ENCODE measurements at regions not wholly inside any gene's neighbourhood (a gene's known extent, or its start where the extent isn't known, plus 50 kb on each side); places are given as distances from the start of the nearest gene placed in this dataset.
A peak's percentile ranks its signal among the peaks of the same experiment; 100 is the strongest.

GRCh38 chr7:22920672-22921071 is 93.3 kb downstream of the HYCC1 start:
- no peaks in the 10 kb centered on the region for H3K9me2 ChIP-seq (ENCODE audit: insufficient read depth)
- peak; percentile 47 for DNase-seq
- H3K4me1 ChIP-seq (ENCODE audit: insufficient read depth): no peaks in the 10 kb centered on the region
- no peak overlapping the region for H3K27ac ChIP-seq
- H3K27me3 ChIP-seq (replicated peaks; ENCODE audit: insufficient read depth): no peaks in the 10 kb centered on the region
- TF ChIP-seq EZH2 (IDR thresholded peaks at IDR 0.05; ENCODE audit: insufficient read depth, poor library complexity, severe bottlenecking) (no peak), EZH2phosphoT487 (IDR thresholded peaks at IDR 0.05; ENCODE audit: insufficient read depth, low read depth) (no peak)
- H3K9me3 ChIP-seq (ENCODE audit: low read depth): no peaks in the 10 kb centered on the region
- H3F3A ChIP-seq (ENCODE audit: insufficient read depth): no peaks in the 10 kb centered on the region
- no peak overlapping the region for H3K4me2 ChIP-seq (ENCODE audit: unreplicated experiment)
- 51 to 56% methylated on average over 2 of the region's 2 CpGs for WGBS, 2 experiments (ENCODE audit: low coverage in 1 of 2, low lambda C conversion rate in 2 of 2, missing lambda C conversion rate in 2 of 2)
- H3K9ac ChIP-seq: no peak overlapping the region
- H3K79me2 ChIP-seq (ENCODE audit: insufficient read depth): no peaks in the 10 kb centered on the region
- no peak overlapping the region for H3K4me3 ChIP-seq
- 0 out of 2 replicates have a peak, but pooled peaks cover 5% of the 10 kb centered on the region for H3K36me3 ChIP-seq (ENCODE audit: low read depth)
- no peaks in the 10 kb centered on the region for H4K20me1 ChIP-seq (ENCODE audit: insufficient read depth)
- in situ Hi-C loops (cut with MboI): no loop called here
- no peak overlapping the region for H2AFZ ChIP-seq

GRCh38 chr7:22913158-22913557 is 90.5 kb upstream of the TOMM7 start:
- no peak overlapping the region for H3K4me2 ChIP-seq (ENCODE audit: unreplicated experiment)
- in situ Hi-C loops (cut with MboI): no loop called here
- no peak overlapping the region for H3K27ac ChIP-seq
- H3K36me3 ChIP-seq (ENCODE audit: low read depth): no peaks in the 10 kb centered on the region
- H3K27me3 ChIP-seq (replicated peaks; ENCODE audit: insufficient read depth): no peaks in the 10 kb centered on the region
- no peak overlapping the region for H3K9ac ChIP-seq
- H3K4me3 ChIP-seq: no peak overlapping the region
- H3K9me2 ChIP-seq (ENCODE audit: insufficient read depth): no peaks in the 10 kb centered on the region
- TF ChIP-seq EZH2 (IDR thresholded peaks at IDR 0.05; ENCODE audit: insufficient read depth, poor library complexity, severe bottlenecking): no peak
- TF ChIP-seq EZH2phosphoT487 (IDR thresholded peaks at IDR 0.05; ENCODE audit: insufficient read depth, low read depth): no peak
- H3K79me2 ChIP-seq (ENCODE audit: insufficient read depth): no peaks in the 10 kb centered on the region
- no peak for DNase-seq
- no peaks in the 10 kb centered on the region for H3K9me3 ChIP-seq (ENCODE audit: low read depth)
- no peak overlapping the region for H2AFZ ChIP-seq
- 55 to 66% methylated on average over 4 of the region's 4 CpGs for WGBS, 2 experiments (ENCODE audit: low coverage in 1 of 2, low lambda C conversion rate in 2 of 2, missing lambda C conversion rate in 2 of 2)
- no peaks in the 10 kb centered on the region for H3K4me1 ChIP-seq (ENCODE audit: insufficient read depth)
- peaks cover 3% of the 10 kb centered on the region; the same call in 1 of the 2 replicates for H3F3A ChIP-seq (ENCODE audit: insufficient read depth)
- no peaks in the 10 kb centered on the region for H4K20me1 ChIP-seq (ENCODE audit: insufficient read depth)

- no peak for DNase-seq
- Histone ChIP-seq H3K27me3 (replicated peaks; ENCODE audit: insufficient read depth) (no peaks in the 10 kb centered on the region), H3K4me2 (ENCODE audit: unreplicated experiment) (no peak overlapping the region), H3F3A (ENCODE audit: insufficient read depth) (peaks cover 3% of the 10 kb centered on the region; the same call in 1 of the 2 replicates), H2AFZ (no peak overlapping the region), H3K4me1 (ENCODE audit: insufficient read depth) (no peaks in the 10 kb centered on the region), H3K9me3 (ENCODE audit: low read depth) (no peaks in the 10 kb centered on the region), H4K20me1 (ENCODE audit: insufficient read depth) (no peaks in the 10 kb centered on the region), H3K36me3 (ENCODE audit: low read depth) (no peaks in the 10 kb centered on the region), H3K79me2 (ENCODE audit: insufficient read depth) (no peaks in the 10 kb centered on the region), H3K4me3 (no peak overlapping the region), H3K9ac (no peak overlapping the region), H3K9me2 (ENCODE audit: insufficient read depth) (no peaks in the 10 kb centered on the region), H3K27ac (no peak overlapping the region)
- in situ Hi-C loops (cut with MboI): no loop called here
- TF ChIP-seq EZH2phosphoT487 (IDR thresholded peaks at IDR 0.05; ENCODE audit: insufficient read depth, low read depth) (no peak), EZH2 (IDR thresholded peaks at IDR 0.05; ENCODE audit: insufficient read depth, poor library complexity, severe bottlenecking) (no peak)
Observed at GRCh38 chr7:22911889-22912288, 89.2 kb upstream of the TOMM7 start.

GRCh38 chr7:22909917-22910316 is 87.3 kb upstream of the TOMM7 start:
- no peak overlapping the region for H3K4me2 ChIP-seq (ENCODE audit: unreplicated experiment)
- no peaks in the 10 kb centered on the region for H3K9me3 ChIP-seq (ENCODE audit: low read depth)
- H3K79me2 ChIP-seq (ENCODE audit: insufficient read depth): no peaks in the 10 kb centered on the region
- no peaks in the 10 kb centered on the region for H3K27me3 ChIP-seq (replicated peaks; ENCODE audit: insufficient read depth)
- H3K9me2 ChIP-seq (ENCODE audit: insufficient read depth): no peaks in the 10 kb centered on the region
- H3K9ac ChIP-seq: no peak overlapping the region
- H3F3A ChIP-seq (ENCODE audit: insufficient read depth): peaks cover 3% of the 10 kb centered on the region; the same call in 1 of the 2 replicates
- no peak overlapping the region for H2AFZ ChIP-seq
- in situ Hi-C loops (cut with MboI): no loop called here
- TF ChIP-seq EZH2 (IDR thresholded peaks at IDR 0.05; ENCODE audit: insufficient read depth, poor library complexity, severe bottlenecking) (no peak), EZH2phosphoT487 (IDR thresholded peaks at IDR 0.05; ENCODE audit: insufficient read depth, low read depth) (no peak)
- 59 to 72% methylated on average over 3 of the region's 3 CpGs for whole genome bisulfite sequencing, 2 experiments (ENCODE audit: low coverage in 1 of 2, low lambda C conversion rate in 2 of 2, missing lambda C conversion rate in 2 of 2)
- H3K4me1 ChIP-seq (ENCODE audit: insufficient read depth): no peaks in the 10 kb centered on the region
- H3K27ac ChIP-seq: no peak overlapping the region
- no peaks in the 10 kb centered on the region for H4K20me1 ChIP-seq (ENCODE audit: insufficient read depth)
- no peak overlapping the region for H3K4me3 ChIP-seq
- no peak for DNase-seq
- H3K36me3 ChIP-seq (ENCODE audit: low read depth): no peaks in the 10 kb centered on the region

- Histone ChIP-seq H2AFZ (no peak overlapping the region), H3F3A (ENCODE audit: insufficient read depth) (peaks cover 3% of the 10 kb centered on the region; the same call in 1 of the 2 replicates)
- no peak for DNase-seq
Observed at GRCh38 chr7:22907805-22908204, 85.2 kb upstream of the TOMM7 start.

More at GRCh38 chr7:22907805-22908204, 85.2 kb upstream of the TOMM7 start:
- Histone ChIP-seq H3K36me3 (ENCODE audit: low read depth) (no peaks in the 10 kb centered on the region), H3K9ac (no peak overlapping the region), H3K4me2 (ENCODE audit: unreplicated experiment) (no peak overlapping the region), H3K27ac (no peak overlapping the region), H3K9me2 (ENCODE audit: insufficient read depth) (no peaks in the 10 kb centered on the region), H3K4me3 (no peak overlapping the region), H3K79me2 (ENCODE audit: insufficient read depth) (no peaks in the 10 kb centered on the region), H3K4me1 (ENCODE audit: insufficient read depth) (no peaks in the 10 kb centered on the region), H3K9me3 (ENCODE audit: low read depth) (no peaks in the 10 kb centered on the region), H3K27me3 (replicated peaks; ENCODE audit: insufficient read depth) (no peaks in the 10 kb centered on the region), H4K20me1 (ENCODE audit: insufficient read depth) (no peaks in the 10 kb centered on the region)
- WGBS, 2 experiments (ENCODE audit: low coverage in 1 of 2, low lambda C conversion rate in 2 of 2, missing lambda C conversion rate in 2 of 2): 98 to 100% methylated on average over 3 of the region's 3 CpGs
- no peak for TF ChIP-seq EZH2phosphoT487 (IDR thresholded peaks at IDR 0.05; ENCODE audit: insufficient read depth, low read depth)
- TF ChIP-seq EZH2 (IDR thresholded peaks at IDR 0.05; ENCODE audit: insufficient read depth, poor library complexity, severe bottlenecking): no peak
- in situ Hi-C loops (cut with MboI): no loop called here
